ENCODE measurements at regions not wholly inside any gene's neighbourhood (a gene's known extent, or its start where the extent isn't known, plus 50 kb on each side); places are given as distances from the start of the nearest gene placed in this dataset.

DNA sequence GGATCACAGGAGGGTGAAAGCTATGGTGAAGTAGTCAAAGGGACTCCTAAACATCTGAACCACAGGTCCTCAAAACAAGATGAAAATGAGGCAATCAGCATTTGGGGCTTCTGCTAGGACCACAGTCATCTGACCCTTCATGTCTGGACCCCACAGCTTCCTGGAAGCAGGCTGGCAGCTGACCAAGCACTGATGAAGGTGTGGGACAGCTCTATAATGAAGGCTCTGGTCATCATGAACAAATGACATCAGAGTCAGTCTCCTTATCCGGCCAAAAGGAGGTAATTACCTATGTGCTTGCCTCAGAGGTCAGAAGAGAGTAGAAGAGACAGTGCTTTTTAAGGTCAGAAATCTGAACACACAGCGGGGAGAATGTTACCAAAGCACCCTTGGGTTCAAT lies 101.2 kb upstream of the GNAO1 start:
- DNase-seq = no peak

- DNase-seq = no peak
These were observed 103.7 kb upstream of the GNAO1 start for GRCh38 chr16:56087626-56088025.

DNA sequence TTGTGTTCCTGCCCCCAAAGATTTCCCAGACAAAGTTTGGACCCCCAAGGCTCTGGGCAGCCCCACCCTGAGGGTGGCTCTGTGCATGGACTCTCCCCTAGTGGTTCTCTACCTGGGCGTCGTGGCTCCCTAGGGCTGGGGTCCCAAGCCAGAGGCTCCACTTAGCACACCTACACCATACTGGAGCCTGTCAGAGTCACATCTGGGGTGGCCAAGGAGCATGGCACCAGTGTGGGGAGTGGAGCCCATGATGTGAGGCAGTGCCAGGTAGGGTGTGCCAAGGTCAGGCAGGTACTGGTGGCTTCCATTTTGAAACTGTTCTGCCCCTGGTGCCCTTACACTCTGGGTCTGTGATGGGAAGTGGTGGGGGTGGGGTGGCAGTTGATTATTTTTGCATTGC lies 109.9 kb upstream of the GNAO1 start:
- DNase-seq = no peak

DNA sequence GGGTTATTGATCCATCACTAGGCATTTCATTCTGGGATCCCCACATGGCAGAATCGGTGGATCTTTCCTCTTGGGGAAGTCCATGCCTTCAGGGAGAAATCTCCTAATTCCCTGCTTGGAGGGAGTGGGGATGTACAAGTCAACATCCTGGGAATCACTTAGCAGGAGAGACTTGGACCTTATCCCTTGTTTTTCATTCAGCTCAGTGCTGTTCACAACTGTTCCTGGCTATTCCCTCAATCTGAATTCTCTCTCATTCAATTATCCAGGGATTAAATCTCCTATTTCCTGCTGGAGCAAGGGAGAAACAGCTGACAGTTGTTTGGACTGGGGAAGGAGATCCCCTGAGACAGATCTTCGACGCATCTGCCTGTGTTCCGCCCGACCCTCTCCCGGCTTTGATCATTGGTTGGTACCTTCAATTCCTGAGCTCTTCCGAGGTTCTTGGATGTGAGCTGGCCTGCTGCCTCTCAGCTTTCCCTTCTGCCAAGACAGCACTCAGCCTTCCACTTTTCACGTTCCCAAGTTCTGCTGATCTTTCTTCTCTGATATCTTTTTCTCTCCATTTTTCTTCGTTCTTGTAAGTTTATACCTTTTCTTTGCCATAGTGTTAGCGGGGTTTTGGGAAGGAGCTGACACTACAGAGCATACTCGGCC lies 115.4 kb upstream of the GNAO1 start:
- DNase-seq = no peak

DNA sequence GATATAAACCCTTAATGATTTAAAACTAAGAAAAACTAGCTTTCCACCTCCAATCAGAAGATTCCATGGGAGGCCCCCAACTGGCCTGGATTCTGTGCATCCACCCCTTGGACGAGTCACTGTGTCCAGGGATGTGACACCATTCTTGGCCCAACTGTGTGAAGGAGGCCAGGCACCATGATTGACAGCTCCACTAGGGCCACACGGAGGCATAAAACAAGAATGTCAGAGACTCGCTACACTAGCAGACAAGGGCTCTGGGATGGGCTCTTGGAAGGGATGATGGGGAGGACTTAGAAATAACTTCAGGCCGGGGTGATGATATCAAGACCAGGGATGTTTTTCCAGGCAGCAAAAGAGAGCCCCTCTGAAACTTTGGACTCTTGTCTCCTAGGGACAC lies 117.8 kb upstream of the GNAO1 start:
- no peak for DNase-seq

DNA sequence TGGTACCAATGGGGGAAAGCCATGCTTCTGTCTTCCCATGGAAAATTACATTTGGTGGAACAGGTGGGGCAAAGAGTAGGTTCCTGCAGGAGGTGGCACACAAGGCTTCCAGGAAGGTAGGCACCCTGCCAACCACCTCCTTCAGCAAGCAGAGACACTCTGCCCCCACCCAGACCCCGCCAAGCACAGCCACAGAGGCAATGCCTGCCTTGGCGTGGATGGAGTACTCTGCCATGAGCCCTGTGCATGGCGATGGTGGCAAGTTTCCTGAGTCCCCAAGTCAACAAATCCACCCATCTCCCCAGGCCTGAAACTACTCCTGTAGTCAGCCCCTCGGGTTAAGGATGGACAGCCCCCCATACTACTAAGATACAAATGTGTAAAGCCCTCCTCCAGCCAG lies 119.2 kb upstream of the GNAO1 start:
- DNase-seq = no peak

- no peak for DNase-seq
These were observed 122.5 kb upstream of the GNAO1 start for GRCh38 chr16:56068816-56069215.

- no peak for DNase-seq
These were observed 123.0 kb upstream of the GNAO1 start for GRCh38 chr16:56068314-56068713.

DNA sequence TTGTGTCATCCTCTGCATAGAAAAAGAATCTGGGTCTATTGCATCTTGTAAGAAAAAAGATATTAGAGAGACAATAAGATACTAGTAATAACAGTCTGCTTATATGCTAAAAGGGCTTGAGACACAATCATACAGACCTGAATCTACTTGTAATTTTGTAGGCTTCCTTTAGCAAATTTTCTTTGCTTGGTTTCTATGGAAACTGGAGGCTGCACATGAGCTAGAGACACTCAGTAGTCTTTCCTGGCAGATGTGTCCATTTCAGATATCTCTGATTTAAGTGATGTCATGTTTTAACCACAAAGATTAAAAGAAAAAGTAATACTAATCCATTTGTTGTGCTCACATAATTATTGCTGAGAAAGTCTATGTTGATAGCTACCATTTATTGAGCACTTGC lies 123.9 kb upstream of the GNAO1 start:
- DNase-seq = no peak

- DNase-seq = no peak
These were observed 124.7 kb upstream of the GNAO1 start for GRCh38 chr16:56066617-56067016.

DNA sequence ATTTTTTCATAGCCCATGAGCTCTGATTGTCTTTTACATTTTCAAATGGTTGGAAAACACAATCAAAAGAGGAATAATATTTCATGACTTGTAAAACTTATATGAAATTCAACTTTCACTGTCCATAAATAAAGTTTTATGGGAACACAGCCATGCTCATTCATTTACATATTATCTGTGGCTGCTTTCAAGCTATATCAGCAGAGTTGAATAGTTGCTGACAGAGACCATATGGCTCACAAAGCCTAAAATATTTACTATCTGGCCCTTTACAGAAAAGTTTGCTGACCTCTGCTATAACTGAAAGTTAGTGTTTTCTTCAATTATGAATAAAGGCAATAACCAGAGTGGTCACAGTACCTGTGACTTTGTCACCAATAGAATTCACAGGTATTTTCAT lies 128.2 kb upstream of the GNAO1 start:
- no peak for DNase-seq

DNA sequence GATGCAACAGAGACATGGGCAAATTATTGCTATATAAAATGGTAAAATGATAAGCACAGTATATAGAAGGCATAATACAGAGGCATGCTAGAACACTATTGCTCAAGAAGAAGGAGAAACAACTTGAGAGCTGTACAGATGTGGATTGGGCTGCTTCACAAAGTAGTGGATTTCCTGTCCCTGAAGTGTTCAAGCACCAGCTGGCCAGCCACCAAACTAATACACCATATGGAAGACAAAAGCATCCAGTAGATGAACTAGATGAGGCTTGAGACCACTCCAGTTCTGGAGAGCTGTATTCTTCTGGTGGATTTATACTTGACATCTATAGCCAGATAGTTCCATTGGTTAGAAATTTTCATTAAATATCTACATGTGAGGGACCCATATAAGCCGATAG lies 134.1 kb upstream of the GNAO1 start:
- no peak for DNase-seq

GRCh38 chr16:56050916-56051315 lies 140.4 kb upstream of the GNAO1 start:
- DNase-seq = peak in 1 of 2 donors; percentile 7

- no peak for DNase-seq
These were observed 142.7 kb upstream of the GNAO1 start for GRCh38 chr16:56048425-56049105.

DNA sequence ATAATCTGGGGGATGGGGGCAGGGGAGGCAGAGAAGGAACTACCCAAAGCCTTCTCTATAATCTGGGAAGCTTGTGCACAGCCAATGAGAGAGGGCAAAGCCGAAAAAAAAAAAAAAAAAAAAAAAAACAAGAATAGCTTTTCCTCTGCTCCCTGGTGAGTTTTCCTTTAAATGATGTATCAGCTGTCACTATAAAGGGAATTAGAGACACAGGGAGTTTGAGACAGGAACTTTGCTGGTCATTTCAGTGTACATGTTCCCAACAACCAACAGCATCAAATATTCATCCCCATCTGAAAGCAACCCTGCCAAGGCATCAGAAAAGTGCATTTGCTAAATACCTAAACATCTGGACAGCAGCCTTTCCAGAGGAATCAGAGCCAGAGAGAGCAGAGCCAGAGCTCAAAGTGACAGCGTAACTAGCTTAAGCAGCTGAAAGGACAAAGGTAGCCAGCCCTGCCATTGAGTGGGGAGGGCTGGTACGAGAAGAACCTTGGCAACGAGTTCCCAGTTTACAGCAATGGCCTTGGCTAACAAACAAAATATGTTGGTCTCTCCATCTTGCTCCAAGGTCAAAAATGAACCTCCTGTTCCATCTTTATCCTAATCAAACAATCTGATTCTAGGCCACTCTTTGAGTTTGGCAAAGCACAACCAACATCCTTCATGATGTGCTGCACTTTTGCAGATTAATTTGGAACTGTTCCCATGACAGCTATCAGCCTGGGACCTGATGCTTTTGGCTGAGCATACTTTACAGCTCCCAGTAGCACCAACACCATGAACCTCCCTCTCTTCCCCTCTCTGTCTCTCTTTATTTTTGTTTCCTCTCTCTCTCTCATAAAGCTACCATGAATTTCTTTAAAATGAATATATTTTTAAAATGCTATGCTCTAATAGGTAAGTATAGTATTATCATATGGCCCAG lies 143.7 kb upstream of the GNAO1 start:
- DNase-seq = no peak

- no peak for DNase-seq
These were observed 148.9 kb upstream of the GNAO1 start for GRCh38 chr16:56042416-56042815.

- DNase-seq = no peak
These were observed 149.6 kb upstream of the GNAO1 start for GRCh38 chr16:56041556-56042140.

- no peak for DNase-seq
These were observed 152.7 kb upstream of the GNAO1 start for GRCh38 chr16:56038564-56039098.

GRCh38 chr16:56032072-56032471 lies 156.9 kb upstream of the CES5A start:
- no peak for DNase-seq

GRCh38 chr16:56029026-56029425 lies 153.9 kb upstream of the CES5A start:
- no peak for DNase-seq

- DNase-seq = no peak
These were observed 147.6 kb upstream of the CES5A start for GRCh38 chr16:56022818-56023217.

- DNase-seq = no peak
These were observed 144.1 kb upstream of the CES5A start for GRCh38 chr16:56019274-56019673.

GRCh38 chr16:56013962-56014552 lies 138.9 kb upstream of the CES5A start:
- DNase-seq = peak in 1 of 2 donors; percentile 3

Measured in hippocampal formation (tissue), 2 donors.